GM19452 (cell line): ENCODE measurements at regions not wholly inside any gene's neighbourhood (a gene's known extent, or its start where the extent isn't known, plus 50 kb on each side); places are given as distances from the start of the nearest gene placed in this dataset.
"Not testable (repeated sequence)": the region's sequence is repeated elsewhere in the genome, so short reads cannot be mapped to it uniquely, and the experiment has no call there.

Experiments
- ATAC-seq: cut with Tn5 transposase; IDR thresholded peaks from one replicate; pipeline ENCODE4 v1.9.1; 2021; ENCODE audit not compliant: unreplicated experiment

GRCh38 chr5:136563489-136563888 lies 198.1 kb upstream of the TRPC7 start:
- ATAC-seq: no peak

GRCh38 chr5:136560126-136560525 lies 194.8 kb upstream of the TRPC7 start:
- ATAC-seq: no peak

GRCh38 chr5:136559651-136560050 lies 194.3 kb upstream of the TRPC7 start:
- ATAC-seq: no peak

- not testable (repeated sequence) for ATAC-seq
These were observed 181.8 kb upstream of the TRPC7 start for GRCh38 chr5:136547096-136547495.

- ATAC-seq: not testable (repeated sequence)
These were observed 181.1 kb upstream of the TRPC7 start for GRCh38 chr5:136546441-136546840.

GRCh38 chr5:136545031-136545430 lies 179.7 kb upstream of the TRPC7 start:
- not testable (repeated sequence) for ATAC-seq

- ATAC-seq: no peak
These were observed 173.2 kb upstream of the TRPC7 start for GRCh38 chr5:136538534-136538933.

- ATAC-seq: no peak
These were observed 163.7 kb upstream of the TRPC7 start for GRCh38 chr5:136529081-136529480.

GRCh38 chr5:136528481-136529030 lies 163.2 kb upstream of the TRPC7 start:
- ATAC-seq: no peak

GRCh38 chr5:136527311-136527710 lies 162.0 kb upstream of the TRPC7 start:
- no peak for ATAC-seq

GRCh38 chr5:136526791-136527190 lies 161.4 kb upstream of the TRPC7 start:
- ATAC-seq: no peak

GRCh38 chr5:136526021-136526420 lies 160.7 kb upstream of the TRPC7 start:
- no peak for ATAC-seq

GRCh38 chr5:136525597-136525996 lies 160.3 kb upstream of the TRPC7 start:
- ATAC-seq: no peak

- ATAC-seq: no peak
These were observed 157.0 kb upstream of the TRPC7 start for GRCh38 chr5:136522217-136522956.

GRCh38 chr5:136521696-136522095 lies 156.4 kb upstream of the TRPC7 start:
- no peak for ATAC-seq

- no peak for ATAC-seq
These were observed 153.5 kb upstream of the TRPC7 start for GRCh38 chr5:136518814-136519213.

GRCh38 chr5:136518174-136518573 lies 152.8 kb upstream of the TRPC7 start:
- no peak for ATAC-seq

GRCh38 chr5:136517755-136518154 lies 152.4 kb upstream of the TRPC7 start:
- no peak for ATAC-seq

GRCh38 chr5:136516637-136517036 lies 151.3 kb upstream of the TRPC7 start:
- ATAC-seq: no peak

- no peak for ATAC-seq
These were observed 148.1 kb upstream of the TRPC7 start for GRCh38 chr5:136513430-136513829.

GRCh38 chr5:136511046-136511445 lies 145.7 kb upstream of the TRPC7 start:
- no peak for ATAC-seq

GRCh38 chr5:136510481-136510880 lies 145.1 kb upstream of the TRPC7 start:
- no peak for ATAC-seq

- no peak for ATAC-seq
These were observed 140.8 kb upstream of the TRPC7 start for GRCh38 chr5:136506131-136506530.
